ENCODE measurements at regions not wholly inside any gene's neighbourhood (a gene's known extent, or its start where the extent isn't known, plus 50 kb on each side); places are given as distances from the start of the nearest gene placed in this dataset.
A peak's percentile ranks its signal among the peaks of the same experiment; 100 is the strongest.

DNA sequence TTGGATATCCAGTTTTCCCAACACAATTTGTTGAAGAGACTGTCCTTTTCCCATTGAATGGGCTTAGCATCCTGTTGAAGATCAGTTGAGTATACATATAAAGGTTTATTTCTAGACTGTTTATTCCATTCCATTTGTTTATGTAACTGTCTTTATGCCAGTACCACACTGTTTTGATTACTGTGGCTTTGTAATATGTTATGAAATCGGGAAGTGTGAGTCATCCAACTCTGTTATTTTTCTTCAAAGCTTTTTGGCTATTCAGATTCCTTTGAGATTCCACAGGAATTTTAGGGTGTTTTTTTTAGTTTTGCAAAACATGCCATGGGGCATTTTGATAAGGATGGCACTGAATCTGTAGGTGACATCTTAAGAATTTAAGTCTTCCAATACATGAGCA is 188.3 kb downstream of the BMP7 start:
- no peak overlapping the region for H3K4me3 ChIP-seq (ENCODE audit: low read depth, low read length)
- TF ChIP-seq CTCF (conservative IDR thresholded peaks at IDR 0.05; ENCODE audit: low read depth, low read length), result no peak
- DNase-seq (ENCODE audit: low read depth), result no peak

GRCh38 chr20:57079031-57080005 is 187.1 kb downstream of the BMP7 start:
- no peak overlapping the region for H3K4me3 ChIP-seq (ENCODE audit: low read depth, low read length)
- peak; percentile 46 for DNase-seq (ENCODE audit: low read depth)
- no peak for TF ChIP-seq CTCF (conservative IDR thresholded peaks at IDR 0.05; ENCODE audit: low read depth, low read length)

GRCh38 chr20:57080796-57081195 is 185.6 kb downstream of the BMP7 start:
- no peak overlapping the region for H3K4me3 ChIP-seq (ENCODE audit: low read depth, low read length)
- TF ChIP-seq CTCF (conservative IDR thresholded peaks at IDR 0.05; ENCODE audit: low read depth, low read length), result peak; percentile 66
- peak; percentile 74 for DNase-seq (ENCODE audit: low read depth)

- TF ChIP-seq CTCF (conservative IDR thresholded peaks at IDR 0.05; ENCODE audit: low read depth, low read length), result no peak
- no peak overlapping the region for H3K4me3 ChIP-seq (ENCODE audit: low read depth, low read length)
Observed at GRCh38 chr20:57082357-57082945, 184.0 kb downstream of the BMP7 start.

GRCh38 chr20:57083072-57083471 is 183.4 kb downstream of the BMP7 start:
- no peak for DNase-seq (ENCODE audit: low read depth)
- H3K4me3 ChIP-seq (ENCODE audit: low read depth, low read length), result no peak overlapping the region
- TF ChIP-seq CTCF (conservative IDR thresholded peaks at IDR 0.05; ENCODE audit: low read depth, low read length), result no peak

More at GRCh38 chr20:57082357-57082945, 184.0 kb downstream of the BMP7 start:
- DNase-seq (ENCODE audit: low read depth), result no peak

- TF ChIP-seq CTCF (conservative IDR thresholded peaks at IDR 0.05; ENCODE audit: low read depth, low read length), result no peak
- DNase-seq (ENCODE audit: low read depth), result no peak
- no peak overlapping the region for H3K4me3 ChIP-seq (ENCODE audit: low read depth, low read length)
Observed at GRCh38 chr20:57086066-57086465, 180.4 kb downstream of the BMP7 start.

Measured in choroid plexus epithelial cell (primary cell).